Parathyroid adenoma (tissue), 2 donors: ENCODE measurements at regions not wholly inside any gene's neighbourhood (a gene's known extent, or its start where the extent isn't known, plus 50 kb on each side); places are given as distances from the start of the nearest gene placed in this dataset.

ENCODE experiments used
- H2AFZ ChIP-seq: fragments of 300-600 bp; sonication (generic); one replicate; pipeline ENCODE4 v1.7.0; 2017; ENCODE audit warnings: antibody characterized with exemption, mild to moderate bottlenecking
- H3K27ac ChIP-seq: fragments of 300-600 bp; sonication (generic); one replicate; pipeline ENCODE4 v1.7.0; 2017
- H3K27me3 ChIP-seq: fragments of 300-600 bp; sonication (generic); one replicate; pipeline ENCODE4 v1.7.0; 2017; ENCODE audit warnings: low read length; ENCODE audit not compliant: control insufficient read depth, insufficient read depth
- H3K36me3 ChIP-seq: fragments of 300-600 bp; sonication (generic); one replicate; pipeline ENCODE4 v1.7.0; 2017; ENCODE audit warnings: low read length; ENCODE audit not compliant: control insufficient read depth, insufficient read depth
- H3K4me1 ChIP-seq: fragments of 300-600 bp; sonication (generic); one replicate; pipeline ENCODE4 v1.7.0; 2017; ENCODE audit warnings: control low read depth
- H3K4me2 ChIP-seq: fragments of 300-600 bp; sonication (generic); one replicate; pipeline ENCODE4 v1.7.0; 2017; ENCODE audit warnings: low read length
- H3K4me3 ChIP-seq: fragments of 300-600 bp; sonication (generic); one replicate; pipeline ENCODE4 v1.7.0; 2017; ENCODE audit warnings: low read depth, low read length
- H3K79me2 ChIP-seq: fragments of 300-600 bp; sonication (generic); one replicate; pipeline ENCODE4 v1.7.0; 2017; ENCODE audit warnings: control low read depth
- H3K9ac ChIP-seq: fragments of 300-600 bp; sonication (generic); one replicate; pipeline ENCODE4 v1.7.0; 2017; ENCODE audit warnings: mild to moderate bottlenecking
- H3K9me3 ChIP-seq: fragments of 300-600 bp; sonication (generic); one replicate; pipeline ENCODE4 v1.7.0; 2017; ENCODE audit warnings: low read length; ENCODE audit not compliant: control insufficient read depth
- CTCF ChIP-seq: fragments of 300-600 bp; sonication (generic); IDR thresholded peaks from one replicate; pipeline ENCODE4 v1.7.0; 2017; ENCODE audit warnings: antibody characterized with exemption, mild to moderate bottlenecking
- donor health status: primary hyperparathyroidism.

GRCh38 chr6:144725736-144726522, 440.8 kb downstream of the UTRN start:
- no peak overlapping the region for H3K4me3 ChIP-seq
- no peaks in the 10 kb centered on the region for H3K36me3 ChIP-seq
- no peak overlapping the region for H3K27ac ChIP-seq
- no peaks in the 10 kb centered on the region for H3K27me3 ChIP-seq
- no peak overlapping the region for H2AFZ ChIP-seq
- no peaks in the 10 kb centered on the region for H3K79me2 ChIP-seq
- no peak overlapping the region for H3K4me2 ChIP-seq
- no peak for TF ChIP-seq CTCF
- no peaks in the 10 kb centered on the region for H3K9me3 ChIP-seq
- no peaks in the 10 kb centered on the region for H3K4me1 ChIP-seq
- H3K9ac ChIP-seq, result no peak overlapping the region

- Histone ChIP-seq H3K9me3 (no peaks in the 10 kb centered on the region), H3K4me2 (no peak overlapping the region), H2AFZ (no peak overlapping the region), H3K9ac (no peak overlapping the region), H3K27ac (no peak overlapping the region), H3K4me3 (no peak overlapping the region), H3K36me3 (no peaks in the 10 kb centered on the region), H3K79me2 (no peaks in the 10 kb centered on the region), H3K27me3 (no peaks in the 10 kb centered on the region), H3K4me1 (no peaks in the 10 kb centered on the region)
- no peak for TF ChIP-seq CTCF
These were observed 443.7 kb downstream of the UTRN start for GRCh38 chr6:144728804-144729203.

- Histone ChIP-seq H2AFZ (no peak overlapping the region), H3K36me3 (no peaks in the 10 kb centered on the region), H3K4me3 (no peak overlapping the region), H3K4me1 (peaks cover 2% of the 10 kb centered on the region), H3K27me3 (no peaks in the 10 kb centered on the region), H3K9me3 (no peaks in the 10 kb centered on the region), H3K4me2 (no peak overlapping the region), H3K27ac (no peak overlapping the region), H3K9ac (no peak overlapping the region), H3K79me2 (no peaks in the 10 kb centered on the region)
- no peak for TF ChIP-seq CTCF
These were observed 444.4 kb downstream of the UTRN start for GRCh38 chr6:144729502-144729901.

- H3K9ac ChIP-seq, result no peak overlapping the region
- H3K4me2 ChIP-seq, result no peak overlapping the region
- H3K9me3 ChIP-seq, result no peaks in the 10 kb centered on the region
- no peaks in the 10 kb centered on the region for H3K36me3 ChIP-seq
- TF ChIP-seq CTCF, result no peak
- H3K27me3 ChIP-seq, result no peaks in the 10 kb centered on the region
- H3K4me3 ChIP-seq, result no peak overlapping the region
- H3K27ac ChIP-seq, result no peak overlapping the region
- H3K79me2 ChIP-seq, result no peaks in the 10 kb centered on the region
- H2AFZ ChIP-seq, result no peak overlapping the region
- peaks cover 8% of the 10 kb centered on the region for H3K4me1 ChIP-seq
These were observed 445.0 kb downstream of the UTRN start for GRCh38 chr6:144730088-144730645.

GRCh38 chr6:144731229-144731628, 446.1 kb downstream of the UTRN start:
- Histone ChIP-seq H3K9ac (no peak overlapping the region), H3K9me3 (no peaks in the 10 kb centered on the region), H3K4me1 (peaks cover 15% of the 10 kb centered on the region), H3K27ac (no peak overlapping the region), H3K4me3 (no peak overlapping the region), H2AFZ (no peak overlapping the region), H3K36me3 (no peaks in the 10 kb centered on the region), H3K79me2 (no peaks in the 10 kb centered on the region), H3K27me3 (no peaks in the 10 kb centered on the region), H3K4me2 (no peak overlapping the region)
- no peak for TF ChIP-seq CTCF
